H9 (cell line): ENCODE measurements at regions not wholly inside any gene's neighbourhood (a gene's known extent, or its start where the extent isn't known, plus 50 kb on each side); places are given as distances from the start of the nearest gene placed in this dataset.

Experiments
- DNase-seq: peaks from one replicate; pipeline ENCODE4 v3.0.0-alpha.2; 2017
- H2AFZ ChIP-seq: one replicate; pipeline ENCODE4 v1.6.1; 2013; ENCODE audit warnings: mild to moderate bottlenecking, low read length, control low read depth, moderate library complexity
- H2AK5ac ChIP-seq: 2 replicates; pipeline ENCODE4 v1.6.1; 2013; ENCODE audit warnings: low read length, control low read depth, mixed read lengths; ENCODE audit not compliant: insufficient read length
- H2BK120ac ChIP-seq: one replicate; pipeline ENCODE4 v1.6.1; 2013; ENCODE audit warnings: low read depth, mild to moderate bottlenecking, low read length, control low read depth, inconsistent platforms; ENCODE audit not compliant: poor library complexity, severe bottlenecking
- H2BK12ac ChIP-seq: 2 replicates; pipeline ENCODE4 v1.6.1; 2013; ENCODE audit warnings: low read length, control low read depth, mixed read lengths, low read depth; ENCODE audit not compliant: insufficient read length
- H2BK15ac ChIP-seq: 2 replicates; pipeline ENCODE4 v1.6.1; 2013; ENCODE audit warnings: low read depth, low read length, control low read depth
- H2BK20ac ChIP-seq: one replicate; pipeline ENCODE4 v1.6.1; 2013; ENCODE audit warnings: low read depth, mild to moderate bottlenecking, low read length, control low read depth, inconsistent platforms; ENCODE audit not compliant: poor library complexity, severe bottlenecking
- H2BK5ac ChIP-seq: 2 replicates; pipeline ENCODE4 v1.6.1; 2013; ENCODE audit warnings: low read length, control low read depth, mixed read lengths; ENCODE audit not compliant: insufficient read length
- H3K14ac ChIP-seq: 2 replicates; pipeline ENCODE4 v1.6.1; 2013; ENCODE audit warnings: low read length, control low read depth; ENCODE audit not compliant: insufficient read depth
- H3K18ac ChIP-seq: 2 replicates; pipeline ENCODE4 v1.6.1; 2013; ENCODE audit warnings: low read depth, mild to moderate bottlenecking, mixed read lengths, low read length, control low read depth; ENCODE audit not compliant: insufficient read length
- H3K23ac ChIP-seq: 2 replicates; pipeline ENCODE4 v1.6.1; 2013; ENCODE audit warnings: low read length, control low read depth, mixed read lengths, low read depth; ENCODE audit not compliant: insufficient read length
- H3K23me2 ChIP-seq: 2 replicates; pipeline ENCODE4 v1.6.1; 2013; ENCODE audit warnings: low read depth, mild to moderate bottlenecking, mixed read lengths, low read length, control low read depth; ENCODE audit not compliant: insufficient read length, poor library complexity, severe bottlenecking
- H3K27ac ChIP-seq: 2 replicates; pipeline ENCODE4 v1.5.1; 2013; ENCODE audit warnings: low read length, control low read depth, mixed read lengths, low read depth; ENCODE audit not compliant: insufficient read length
- H3K27me3 ChIP-seq: 2 replicates; pipeline ENCODE4 v1.6.1; 2013; ENCODE audit warnings: low read length, control low read depth, inconsistent platforms; ENCODE audit not compliant: insufficient read depth
- H3K4ac ChIP-seq: 2 replicates; pipeline ENCODE4 v1.6.1; 2013; ENCODE audit warnings: low read depth, mild to moderate bottlenecking, control low read depth, inconsistent platforms, low read length, moderate library complexity
- H3K4me1 ChIP-seq: 2 replicates; pipeline ENCODE4 v1.6.1; 2013; ENCODE audit warnings: low read length, control low read depth, inconsistent platforms; ENCODE audit not compliant: insufficient read depth
- H3K4me2 ChIP-seq: 2 replicates; pipeline ENCODE4 v1.6.1; 2013; ENCODE audit warnings: low read length, control low read depth, mixed read lengths; ENCODE audit not compliant: insufficient read length, insufficient read depth
- H3K56ac ChIP-seq: 2 replicates; pipeline ENCODE4 v1.6.1; 2013; ENCODE audit warnings: low read depth, mild to moderate bottlenecking, mixed read lengths, low read length, control low read depth; ENCODE audit not compliant: insufficient read length
- H3K79me1 ChIP-seq: 2 replicates; pipeline ENCODE4 v1.6.1; 2013; ENCODE audit warnings: low read depth, mild to moderate bottlenecking, moderate library complexity, low read length, control low read depth, inconsistent platforms; ENCODE audit not compliant: insufficient read depth, poor library complexity, severe bottlenecking
- H3K79me2 ChIP-seq: 2 replicates; pipeline ENCODE4 v1.6.1; 2013; ENCODE audit warnings: low read length, control low read depth, inconsistent platforms; ENCODE audit not compliant: insufficient read depth
- H3K9ac ChIP-seq: 2 replicates; pipeline ENCODE4 v1.6.1; 2013; ENCODE audit warnings: low read length, control low read depth, mixed read lengths; ENCODE audit not compliant: insufficient read length; ENCODE audit errors: extremely low read depth
- H3K9me3 ChIP-seq: one replicate; pipeline ENCODE4 v1.6.1; 2013; ENCODE audit warnings: low read depth, low read length, inconsistent platforms; ENCODE audit not compliant: control insufficient read depth
- H3T11ph ChIP-seq: one replicate; pipeline ENCODE4 v1.6.1; 2013; ENCODE audit warnings: mild to moderate bottlenecking, low read length, control low read depth, inconsistent platforms
- H4K20me1 ChIP-seq: one replicate; pipeline ENCODE4 v1.6.1; 2013; ENCODE audit not compliant: control insufficient read depth, insufficient read length, insufficient read depth
- H4K5ac ChIP-seq: 2 replicates; pipeline ENCODE4 v1.6.1; 2013; ENCODE audit warnings: low read depth, mild to moderate bottlenecking, mixed read lengths, low read length, control low read depth; ENCODE audit not compliant: insufficient read length
- H4K8ac ChIP-seq: replicated peaks from 2 replicates; pipeline ENCODE4 v1.6.1; 2013; ENCODE audit warnings: low read length, control low read depth, mixed read lengths, low read depth; ENCODE audit not compliant: insufficient read length
- H4K91ac ChIP-seq: 2 replicates; pipeline ENCODE4 v1.6.1; 2013; ENCODE audit warnings: low read depth, mild to moderate bottlenecking, moderate library complexity, mixed read lengths, low read length, control low read depth; ENCODE audit not compliant: insufficient read length
- H3K27ac Mint-ChIP-seq, 3 experiments: 2 replicates in 2 of 3; 3 replicates in 1 of 3; pipeline ENCODE4 v1.8.0; 2020 to 2021; ENCODE audit warnings: mixed read lengths in 3 of 3, mild to moderate bottlenecking in 1 of 3, moderate library complexity in 1 of 3
- H3K27me3 Mint-ChIP-seq: 2 replicates; pipeline ENCODE4 v1.8.0; 2021; ENCODE audit warnings: low read depth, mild to moderate bottlenecking, moderate library complexity, mixed read lengths
- H3K36me3 Mint-ChIP-seq, 3 experiments: 2 replicates in 2 of 3; 3 replicates in 1 of 3; pipeline ENCODE4 v1.8.0; 2020 to 2021; ENCODE audit warnings: low read depth in 3 of 3, mixed read lengths in 3 of 3; ENCODE audit not compliant: insufficient read depth in 1 of 3
- H3K4me1 Mint-ChIP-seq, 2 experiments: 2 replicates each; pipeline ENCODE4 v1.8.0; 2020; ENCODE audit warnings: mixed read lengths in 2 of 2
- H3K4me3 Mint-ChIP-seq, 2 experiments: 2 replicates in 1 of 2; 3 replicates in 1 of 2; pipeline ENCODE4 v1.8.0; 2020 to 2021; ENCODE audit warnings: mild to moderate bottlenecking in 2 of 2, mixed read lengths in 2 of 2, moderate library complexity in 1 of 2
- H3K9me3 Mint-ChIP-seq, 2 experiments: 2 replicates in 1 of 2; 3 replicates in 1 of 2; pipeline ENCODE4 v1.8.0; 2020; ENCODE audit warnings: mild to moderate bottlenecking in 2 of 2, mixed read lengths in 2 of 2, moderate library complexity in 1 of 2
- WGBS: extraction: QIAGEN DNeasy Blood & Tissue Kit; methylation state at CpG from one replicate; pipeline ENCODE4 v1.1.7; 2013; ENCODE audit warnings: missing lambda C conversion rate, low lambda C conversion rate, mixed read lengths; ENCODE audit not compliant: insufficient read length; ENCODE audit errors: extremely low coverage; 5-methylcytosine and 5-hydroxymethylcytosine counted together
- TF ChIP-seq, protein P1 (sequence below): fragments of 200-600 bp; sonication (generic); conservative IDR thresholded peaks from 3 replicates; pipeline ENCODE4 v1.8.0; 2021; ENCODE audit warnings: antibody characterized with exemption, mild to moderate bottlenecking

DNA sequence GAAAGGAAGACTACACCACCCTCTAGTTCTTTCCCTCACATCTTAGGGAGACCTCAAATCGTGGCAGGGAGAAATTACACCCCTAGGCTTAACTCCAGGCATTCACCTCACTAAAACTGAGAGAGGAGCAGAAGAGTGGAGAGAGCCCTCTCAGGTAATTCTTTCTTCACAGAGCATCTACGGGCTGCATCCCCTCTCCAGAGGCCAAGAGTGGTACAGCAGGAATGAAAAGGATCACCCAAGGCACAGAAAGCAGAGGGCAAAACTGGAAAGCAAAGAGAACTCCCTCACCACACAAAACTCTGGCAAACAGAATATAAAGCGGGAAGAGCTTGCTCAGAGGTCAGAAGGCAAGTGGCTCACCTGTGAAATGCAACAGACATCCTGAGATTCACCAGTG, 661.2 kb downstream of the TBC1D4 start:
- Mint-ChIP-seq H3K4me3 (no peak overlapping the region), H3K4me1 (peaks cover 6 to 8% of the 10 kb centered on the region in 2 experiments), H3K36me3 (no peaks in the 10 kb centered on the region), H3K27me3 (no peaks in the 10 kb centered on the region; the same call in 1 of the 2 replicates), H3K9me3 (0 out of 5 replicates have a peak, but pooled peaks cover 0 to 2% of the 10 kb centered on the region in 2 experiments), H3K27ac (no peak overlapping the region; a peak in 1 of 7 replicates)
- Histone ChIP-seq H3K23ac (no peak overlapping the region), H4K5ac (no peak overlapping the region), H3K27me3 (no peaks in the 10 kb centered on the region), H3T11ph (no peak overlapping the region), H3K56ac (no peak overlapping the region), H2BK15ac (no peak overlapping the region), H2BK5ac (no peak overlapping the region), H2AFZ (no peak overlapping the region), H3K4ac (no peak overlapping the region), H3K79me1 (no peaks in the 10 kb centered on the region), H3K9ac (no peak overlapping the region), H2BK120ac (no peak overlapping the region), H4K8ac (no peak overlapping the region), H2AK5ac (no peak overlapping the region), H2BK12ac (no peak overlapping the region), H4K20me1 (no peaks in the 10 kb centered on the region), H3K23me2 (no peaks in the 10 kb centered on the region), H3K9me3 (no peaks in the 10 kb centered on the region), H3K4me2 (no peak overlapping the region), H3K79me2 (no peaks in the 10 kb centered on the region), H3K18ac (no peak overlapping the region), H4K91ac (no peak overlapping the region), H2BK20ac (no peak overlapping the region), H3K14ac (no peak overlapping the region), H3K4me1 (no peaks in the 10 kb centered on the region), H3K27ac (no peak overlapping the region)
- TF ChIP-seq, protein P1, sequence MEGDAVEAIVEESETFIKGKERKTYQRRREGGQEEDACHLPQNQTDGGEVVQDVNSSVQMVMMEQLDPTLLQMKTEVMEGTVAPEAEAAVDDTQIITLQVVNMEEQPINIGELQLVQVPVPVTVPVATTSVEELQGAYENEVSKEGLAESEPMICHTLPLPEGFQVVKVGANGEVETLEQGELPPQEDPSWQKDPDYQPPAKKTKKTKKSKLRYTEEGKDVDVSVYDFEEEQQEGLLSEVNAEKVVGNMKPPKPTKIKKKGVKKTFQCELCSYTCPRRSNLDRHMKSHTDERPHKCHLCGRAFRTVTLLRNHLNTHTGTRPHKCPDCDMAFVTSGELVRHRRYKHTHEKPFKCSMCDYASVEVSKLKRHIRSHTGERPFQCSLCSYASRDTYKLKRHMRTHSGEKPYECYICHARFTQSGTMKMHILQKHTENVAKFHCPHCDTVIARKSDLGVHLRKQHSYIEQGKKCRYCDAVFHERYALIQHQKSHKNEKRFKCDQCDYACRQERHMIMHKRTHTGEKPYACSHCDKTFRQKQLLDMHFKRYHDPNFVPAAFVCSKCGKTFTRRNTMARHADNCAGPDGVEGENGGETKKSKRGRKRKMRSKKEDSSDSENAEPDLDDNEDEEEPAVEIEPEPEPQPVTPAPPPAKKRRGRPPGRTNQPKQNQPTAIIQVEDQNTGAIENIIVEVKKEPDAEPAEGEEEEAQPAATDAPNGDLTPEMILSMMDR = no peak; the same call in 2 of the 3 replicates
- DNase-seq = peak; percentile 31
- no CpG with 5 or more reads among the region's 3 CpGs for WGBS
